Cardiac fibroblast (primary cell): ENCODE measurements at regions not wholly inside any gene's neighbourhood (a gene's known extent, or its start where the extent isn't known, plus 50 kb on each side); places are given as distances from the start of the nearest gene placed in this dataset.

ENCODE experiments used
- DNase-seq, 2 donors: peaks; one replicate each; pipeline versions ENCODE4 v3.0.0 to v3.0.0-alpha.2; 2010; ENCODE audit warnings: low read depth in 2 of 2
- H3K4me3 ChIP-seq, 2 donors: replicated peaks in 1 of 2; 1 replicate in 1 of 2; 2 replicates in 1 of 2; pipeline ENCODE4 v1.5.1; 2011; ENCODE audit warnings: low read depth in 2 of 2, low read length in 2 of 2, mild to moderate bottlenecking in 2 of 2, moderate library complexity in 1 of 2
- CTCF ChIP-seq: IDR thresholded peaks from one replicate; pipeline ENCODE4 v1.5.1; 2011; ENCODE audit warnings: low read depth, mild to moderate bottlenecking, low read length, inconsistent platforms

DNA sequence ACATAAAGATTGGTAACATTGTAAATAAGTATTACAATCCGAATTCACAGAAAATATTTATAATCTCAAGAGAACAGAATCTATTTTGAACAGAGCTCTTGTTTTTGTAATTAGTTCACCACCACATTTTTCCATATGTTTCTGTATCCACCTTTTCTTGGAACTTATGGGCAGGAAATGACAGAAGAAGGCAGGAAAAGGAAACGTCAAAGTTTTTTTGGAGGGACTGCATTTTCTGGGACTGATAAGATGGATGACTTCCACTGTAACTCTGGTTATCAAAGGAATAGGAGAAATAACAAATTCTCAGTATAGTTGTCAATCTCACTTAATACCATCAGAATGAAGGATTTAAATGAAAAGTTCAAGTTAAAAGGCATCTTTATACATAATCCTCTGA lies 75.1 kb upstream of the SMNDC1 start:
- TF ChIP-seq CTCF = no peak
- H3K4me3 ChIP-seq = no peak overlapping the region
- peak in 1 of 2 donors; percentile 53 for DNase-seq

GRCh38 chr10:110380293-110380692 lies 75.6 kb upstream of the SMNDC1 start:
- TF ChIP-seq CTCF = no peak
- DNase-seq = no peak
- no peak overlapping the region for H3K4me3 ChIP-seq

DNA sequence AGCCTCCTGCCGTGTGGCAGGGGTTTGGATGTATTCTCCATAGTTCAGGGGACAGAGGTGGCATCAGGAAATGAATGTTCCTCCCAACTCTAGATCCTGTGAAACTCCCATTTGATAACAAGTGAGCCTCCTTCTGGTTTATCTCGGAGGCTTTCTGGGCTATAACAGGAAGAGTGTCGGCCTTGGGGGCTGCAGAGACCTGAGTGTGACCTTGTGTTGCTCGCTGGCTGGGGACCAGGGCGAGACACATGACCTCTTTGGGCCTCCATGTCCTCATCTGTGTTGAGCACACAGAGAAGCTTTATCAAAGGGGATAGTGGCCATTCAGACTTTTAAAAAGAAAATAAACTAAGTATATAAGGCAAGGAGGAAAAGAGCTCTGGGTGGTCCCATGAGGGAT lies 78.0 kb upstream of the SMNDC1 start:
- H3K4me3 ChIP-seq = no peak overlapping the region
- no peak for TF ChIP-seq CTCF
- DNase-seq = no peak

- no peak for TF ChIP-seq CTCF
- no peak for DNase-seq
- no peak overlapping the region for H3K4me3 ChIP-seq
These were observed 82.9 kb upstream of the SMNDC1 start for GRCh38 chr10:110387617-110387982.

DNA sequence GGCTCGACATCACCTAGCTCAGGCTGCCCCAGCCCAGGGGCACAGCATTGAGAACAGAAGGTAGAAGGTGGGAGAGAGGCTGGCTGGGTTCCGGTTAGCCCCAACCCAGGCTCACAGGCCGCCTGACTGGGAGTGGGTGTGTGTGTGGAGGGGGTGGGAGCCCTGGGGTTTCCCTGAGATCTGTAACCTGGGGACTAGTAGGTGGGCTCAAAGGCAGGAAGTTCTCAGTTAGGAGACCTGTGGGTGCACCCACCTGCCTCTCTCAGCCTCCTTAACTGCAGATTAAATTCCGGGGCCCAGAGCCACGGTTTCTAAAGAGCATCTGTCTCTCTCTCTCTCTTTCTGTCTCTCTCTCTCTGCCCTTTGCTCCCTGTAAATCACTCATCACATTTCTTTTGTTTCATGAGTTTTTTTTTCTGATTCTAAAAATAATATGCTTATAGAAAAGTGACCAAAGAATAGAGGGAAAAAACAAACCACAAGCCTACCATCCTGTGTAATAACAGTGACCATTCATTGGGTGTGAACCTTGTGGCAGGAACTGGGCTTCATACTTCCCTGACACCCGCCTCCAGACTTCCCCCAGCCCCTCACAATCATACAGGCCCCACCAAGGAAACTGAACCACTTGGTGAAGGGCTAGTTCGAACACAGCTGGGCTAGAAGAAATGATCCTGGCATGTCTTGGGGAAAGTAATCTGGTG lies 83.4 kb upstream of the SMNDC1 start:
- DNase-seq = peak in 1 of 2 donors; percentile 57
- no peak overlapping the region for H3K4me3 ChIP-seq
- TF ChIP-seq CTCF = no peak

GRCh38 chr10:110388687-110389052 lies 84.0 kb upstream of the SMNDC1 start:
- DNase-seq = no peak
- H3K4me3 ChIP-seq = no peak overlapping the region
- peak; percentile 42 for TF ChIP-seq CTCF

DNA sequence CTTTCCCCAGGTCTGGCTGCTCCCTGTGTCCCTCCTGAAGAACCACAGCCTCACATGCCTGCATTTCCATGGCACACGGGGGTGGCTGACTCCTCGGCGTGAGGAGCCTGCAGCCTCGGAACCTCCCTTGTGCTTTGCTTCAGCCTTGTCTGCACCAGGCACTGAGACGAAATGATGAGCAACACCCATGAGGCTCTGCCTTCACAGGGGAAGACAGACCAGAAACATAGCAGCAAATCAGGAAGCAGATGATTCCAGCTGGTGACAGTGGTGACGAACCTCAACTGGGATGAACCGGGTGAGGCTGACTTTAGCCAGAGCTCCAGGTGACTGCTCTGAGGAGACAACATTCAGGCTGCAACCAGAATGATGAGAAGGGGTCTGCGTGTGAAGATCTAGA lies 84.5 kb upstream of the SMNDC1 start:
- TF ChIP-seq CTCF = no peak
- H3K4me3 ChIP-seq = no peak overlapping the region
- DNase-seq = peak in 1 of 2 donors; percentile 65
